NT2/D1 (cell line): ENCODE measurements at regions not wholly inside any gene's neighbourhood (a gene's known extent, or its start where the extent isn't known, plus 50 kb on each side); places are given as distances from the start of the nearest gene placed in this dataset.

Source experiments
- DNase-seq: peaks from one replicate; pipeline ENCODE4 v3.0.0-alpha.2; 2011; ENCODE audit warnings: low read depth, low spot score
- H3K27me3 ChIP-seq: 2 replicates; pipeline ENCODE4 v1.6.0; 2011; ENCODE audit warnings: mild to moderate bottlenecking; ENCODE audit not compliant: insufficient read length, insufficient read depth
- H3K36me3 ChIP-seq: 2 replicates; pipeline ENCODE4 v1.6.1; 2011; ENCODE audit warnings: mild to moderate bottlenecking, low read length, mixed read lengths; ENCODE audit not compliant: insufficient read depth, insufficient read length
- H3K4me1 ChIP-seq: 2 replicates; pipeline ENCODE4 v1.5.1; 2011; ENCODE audit not compliant: insufficient read depth, insufficient read length
- H3K4me3 ChIP-seq: 2 replicates; pipeline ENCODE4 v1.5.1; 2011; ENCODE audit warnings: low read depth; ENCODE audit not compliant: insufficient read length
- H3K9ac ChIP-seq: 2 replicates; pipeline ENCODE4 v1.6.0; 2011; ENCODE audit warnings: low read depth; ENCODE audit not compliant: insufficient read length
- H3K9me3 ChIP-seq: 2 replicates; pipeline ENCODE4 v1.5.1; 2011; ENCODE audit warnings: mild to moderate bottlenecking, low read length; ENCODE audit not compliant: insufficient read depth
- SUZ12 ChIP-seq: IDR thresholded peaks from 2 replicates; pipeline ENCODE4 v1.6.1; 2011; ENCODE audit not compliant: insufficient read length, insufficient read depth; ENCODE audit errors: extremely low read depth
- YY1 ChIP-seq: IDR thresholded peaks from 2 replicates; pipeline ENCODE4 v1.6.1; 2011; ENCODE audit not compliant: insufficient read length, insufficient read depth
- ZNF274 ChIP-seq: IDR thresholded peaks from 2 replicates; pipeline ENCODE4 v1.6.1; 2011; ENCODE audit warnings: mild to moderate bottlenecking, low read depth, low read length

GRCh38 chr2:15776629-15776919, 163.8 kb upstream of the MYCN start:
- Histone ChIP-seq H3K4me3 (no peak overlapping the region), H3K27me3 (no peaks in the 10 kb centered on the region), H3K9ac (no peak overlapping the region), H3K9me3 (no peaks in the 10 kb centered on the region), H3K36me3 (no peaks in the 10 kb centered on the region), H3K4me1 (no peaks in the 10 kb centered on the region)
- DNase-seq = no peak
- TF ChIP-seq ZNF274 = no peak
- no peak for TF ChIP-seq YY1
- no peak for TF ChIP-seq SUZ12

GRCh38 chr2:15776992-15777702, 163.2 kb upstream of the MYCN start:
- no peak for TF ChIP-seq YY1
- TF ChIP-seq ZNF274 = no peak
- TF ChIP-seq SUZ12 = no peak
- DNase-seq = no peak
- no peaks in the 10 kb centered on the region for H3K36me3 ChIP-seq
- no peaks in the 10 kb centered on the region for H3K4me1 ChIP-seq
- H3K9ac ChIP-seq = no peak overlapping the region
- H3K27me3 ChIP-seq = no peaks in the 10 kb centered on the region
- no peaks in the 10 kb centered on the region for H3K9me3 ChIP-seq
- H3K4me3 ChIP-seq = no peak overlapping the region

- TF ChIP-seq YY1 (no peak), SUZ12 (no peak), ZNF274 (no peak)
- Histone ChIP-seq H3K4me1 (no peaks in the 10 kb centered on the region), H3K36me3 (no peaks in the 10 kb centered on the region), H3K9ac (no peak overlapping the region), H3K9me3 (no peaks in the 10 kb centered on the region), H3K4me3 (no peak overlapping the region), H3K27me3 (no peaks in the 10 kb centered on the region)
- no peak for DNase-seq
Observed at GRCh38 chr2:15777795-15778371, 162.5 kb upstream of the MYCN start.

- H3K27me3 ChIP-seq = no peaks in the 10 kb centered on the region
- H3K9ac ChIP-seq = no peak overlapping the region
- no peaks in the 10 kb centered on the region for H3K9me3 ChIP-seq
- no peak overlapping the region for H3K4me3 ChIP-seq
- DNase-seq = no peak
- H3K4me1 ChIP-seq = no peaks in the 10 kb centered on the region
- no peaks in the 10 kb centered on the region for H3K36me3 ChIP-seq
- no peak for TF ChIP-seq ZNF274
- TF ChIP-seq YY1 = no peak
- no peak for TF ChIP-seq SUZ12
Observed at GRCh38 chr2:15778529-15779219, 161.7 kb upstream of the MYCN start.

DNA sequence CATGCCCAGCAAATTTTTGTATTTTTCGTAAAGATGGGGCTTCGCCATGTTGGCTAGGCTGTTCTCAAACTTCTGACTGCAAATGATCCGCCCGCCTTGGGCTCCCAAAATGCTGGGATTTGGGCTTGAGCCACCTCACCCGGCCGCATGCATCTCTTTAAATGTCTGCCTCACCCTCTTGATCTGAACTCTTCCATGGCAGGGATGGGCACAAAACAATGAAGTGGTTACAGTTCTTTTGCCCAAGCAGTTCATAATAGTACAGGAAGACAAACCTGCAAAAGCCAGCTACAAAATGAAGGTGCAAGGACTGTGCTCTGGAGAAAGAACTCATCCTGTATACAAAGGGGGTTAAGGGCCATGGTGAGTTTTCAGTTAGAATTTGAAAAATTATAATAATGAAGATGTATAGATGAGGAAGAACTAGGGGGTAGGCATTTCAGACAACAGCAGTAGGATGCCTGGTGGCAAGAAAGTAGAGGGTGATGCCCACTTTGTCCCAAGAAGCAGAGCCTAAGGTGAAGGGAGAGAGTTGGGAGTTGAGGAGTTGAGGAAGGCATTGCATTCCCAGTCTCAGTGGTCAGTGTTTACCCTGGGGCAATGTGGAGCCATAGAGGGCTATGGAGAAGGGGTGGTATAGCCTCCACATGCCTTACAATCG, 160.8 kb upstream of the MYCN start:
- Histone ChIP-seq H3K9ac (no peak overlapping the region), H3K4me3 (no peak overlapping the region), H3K36me3 (no peaks in the 10 kb centered on the region), H3K9me3 (no peaks in the 10 kb centered on the region), H3K27me3 (no peaks in the 10 kb centered on the region), H3K4me1 (no peaks in the 10 kb centered on the region)
- TF ChIP-seq ZNF274 (no peak), SUZ12 (no peak), YY1 (no peak)
- no peak for DNase-seq

GRCh38 chr2:15780234-15780633, 160.1 kb upstream of the MYCN start:
- no peak for TF ChIP-seq SUZ12
- no peak for TF ChIP-seq ZNF274
- TF ChIP-seq YY1 = no peak
- no peaks in the 10 kb centered on the region for H3K36me3 ChIP-seq

GRCh38 chr2:15780912-15781574, 159.3 kb upstream of the MYCN start:
- TF ChIP-seq SUZ12 (no peak), YY1 (no peak), ZNF274 (no peak)
- Histone ChIP-seq H3K27me3 (no peaks in the 10 kb centered on the region), H3K4me3 (no peak overlapping the region), H3K9ac (no peak overlapping the region), H3K36me3 (no peaks in the 10 kb centered on the region), H3K9me3 (no peaks in the 10 kb centered on the region), H3K4me1 (no peaks in the 10 kb centered on the region)
- DNase-seq = no peak

More at GRCh38 chr2:15780234-15780633, 160.1 kb upstream of the MYCN start:
- Histone ChIP-seq H3K4me3 (no peak overlapping the region), H3K4me1 (no peaks in the 10 kb centered on the region), H3K9me3 (no peaks in the 10 kb centered on the region), H3K27me3 (no peaks in the 10 kb centered on the region), H3K9ac (no peak overlapping the region)
- no peak for DNase-seq
